Panc1 (cell line): ENCODE measurements at regions not wholly inside any gene's neighbourhood (a gene's known extent, or its start where the extent isn't known, plus 50 kb on each side); places are given as distances from the start of the nearest gene placed in this dataset.

Experiments
- ATAC-seq: fragments of 200-7000 bp; cut with Tn5 transposase; 2 replicates; pipeline ENCODE4 v1.9.1; 2020; ENCODE audit warnings: mild to moderate bottlenecking, moderate library complexity
- BruUV-seq: library from RNA; stranded (reverse); fragments of 400-500 nt; replicated peaks from 2 replicates; lab custom pipeline; 2021; lab: Mats Ljungman, UMichigan
- CTCF ChIA-PET: fragments of 300-600 bp; sonication (Branson Sonifier 250); formaldehyde crosslinking; loops from one replicate; lab custom pipeline; 2022; ENCODE audit warnings: antibody characterized with exemption; lab: Charles Lee
- POLR2A ChIA-PET: fragments of 300-600 bp; sonication (Branson Sonifier 250); formaldehyde crosslinking; loops from one replicate; lab custom pipeline; 2022; ENCODE audit warnings: antibody characterized with exemption; lab: Charles Lee
- DNase-seq: peaks from one replicate; pipeline ENCODE4 v3.0.0-alpha.2; 2010; ENCODE audit warnings: low read depth, low spot score
- H3K27ac ChIP-seq: 2 replicates; pipeline ENCODE4 v1.5.1; 2011; ENCODE audit warnings: mild to moderate bottlenecking, low read length, inconsistent platforms
- H3K27me3 ChIP-seq: fragments of 200-500 bp; sonication (Bioruptor generic); 2 replicates; pipeline ENCODE4 v1.6.0; 2014; ENCODE audit warnings: low read length, inconsistent platforms; ENCODE audit not compliant: control insufficient read depth, insufficient read depth
- H3K36me3 ChIP-seq: fragments of 200-500 bp; sonication (Bioruptor generic); 2 replicates; pipeline ENCODE4 v1.5.1; 2014; ENCODE audit warnings: inconsistent platforms, mild to moderate bottlenecking, low read length, moderate library complexity; ENCODE audit not compliant: control insufficient read depth, insufficient read depth
- H3K4me1 ChIP-seq: 2 replicates; pipeline ENCODE4 v1.5.1; 2011; ENCODE audit warnings: inconsistent platforms, mild to moderate bottlenecking, low read length, moderate library complexity; ENCODE audit not compliant: control insufficient read depth, insufficient read depth
- H3K4me3 ChIP-seq, 2 experiments: 2 replicates each; pipeline ENCODE4 v1.5.1; 2011 to 2012; ENCODE audit warnings: low read depth in 2 of 2, low read length in 2 of 2, mild to moderate bottlenecking in 2 of 2, inconsistent platforms in 1 of 2, moderate library complexity in 1 of 2
- H3K9me3 ChIP-seq: fragments of 200-500 bp; sonication (Bioruptor generic); 2 replicates; pipeline ENCODE4 v1.5.1; 2014; ENCODE audit warnings: low read depth, mild to moderate bottlenecking, inconsistent platforms, low read length, moderate library complexity; ENCODE audit not compliant: control insufficient read depth, insufficient read depth
- POLR2AphosphoS5 ChIP-seq: IDR thresholded peaks from 2 replicates; pipeline ENCODE4 v1.6.1; 2012; ENCODE audit warnings: mild to moderate bottlenecking, low read depth, low read length, moderate library complexity
- SIN3A ChIP-seq: IDR thresholded peaks from 2 replicates; pipeline ENCODE4 v1.6.1; 2012; ENCODE audit warnings: low read depth, mild to moderate bottlenecking, low read length, moderate library complexity, borderline replicate concordance; ENCODE audit not compliant: insufficient read depth
- TCF7L2 ChIP-seq: IDR thresholded peaks from 2 replicates; pipeline ENCODE4 v1.6.1; 2011; ENCODE audit warnings: mild to moderate bottlenecking, low read depth, low read length, inconsistent platforms
- in situ Hi-C: cut with HindIII; loops from 2 replicates; pipeline ENCODE4 v1.10.0; 2016; ENCODE audit warnings: low sequenced_read_pairs, low pct_unique_long_range_greater_than_20kb
- intact Hi-C: fragments of 100-400 bp; cut with micrococcal nuclease; formaldehyde crosslinking; loops from one replicate; pipeline ENCODE4 v1.10.0; 2022; ENCODE audit not compliant: unreplicated experiment
- TF ChIP-seq, protein P1 (sequence below): fragments of 450-650 bp; IDR thresholded peaks from 2 replicates; pipeline ENCODE4 v1.5.1; 2017; ENCODE audit warnings: mild to moderate bottlenecking
- TF ChIP-seq, protein P2 (sequence below), 2 experiments: IDR thresholded peaks; 2 replicates each; pipeline ENCODE4 v1.6.1; 2011 to 2012; ENCODE audit warnings: low read depth in 2 of 2, control low read depth in 1 of 2, low read length in 1 of 2, mild to moderate bottlenecking in 1 of 2, moderate library complexity in 1 of 2; ENCODE audit not compliant: insufficient read depth in 1 of 2

DNA sequence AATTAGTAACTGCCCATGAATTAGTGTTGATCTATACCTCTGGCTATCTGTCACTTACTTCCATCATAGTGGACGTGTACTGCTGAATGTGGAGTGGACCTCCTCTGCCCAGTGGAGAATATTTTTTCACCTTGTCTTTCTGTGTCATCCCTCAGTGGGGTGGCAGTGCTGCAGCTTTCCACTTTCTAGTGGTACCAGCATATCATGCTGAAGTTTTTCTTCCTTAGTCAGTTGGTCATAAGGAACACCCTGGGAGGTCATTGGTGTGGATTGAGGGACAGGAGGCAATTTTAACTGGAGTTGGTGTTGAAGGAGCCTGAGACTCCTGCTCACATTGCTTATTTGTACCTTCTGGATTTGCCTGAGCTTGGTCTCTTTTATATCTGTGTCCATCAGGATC is 151.7 kb upstream of the ANKH start:
- Histone ChIP-seq H3K36me3 (no peaks in the 10 kb centered on the region), H3K4me3 (no peak overlapping the region), H3K27me3 (peaks cover 3% of the 10 kb centered on the region; the same call in 1 of the 2 replicates), H3K9me3 (no peaks in the 10 kb centered on the region), H3K27ac (no peak overlapping the region), H3K4me1 (no peaks in the 10 kb centered on the region)
- in situ Hi-C loops = no loop called here
- ChIA-PET CTCF (no interaction called here), POLR2A (no interaction called here)
- no TSS peak for BruUV-seq
- ATAC-seq = no peak
- DNase-seq = no peak
- TF ChIP-seq SIN3A (no peak), TCF7L2 (no peak)
- TF ChIP-seq, protein P1, sequence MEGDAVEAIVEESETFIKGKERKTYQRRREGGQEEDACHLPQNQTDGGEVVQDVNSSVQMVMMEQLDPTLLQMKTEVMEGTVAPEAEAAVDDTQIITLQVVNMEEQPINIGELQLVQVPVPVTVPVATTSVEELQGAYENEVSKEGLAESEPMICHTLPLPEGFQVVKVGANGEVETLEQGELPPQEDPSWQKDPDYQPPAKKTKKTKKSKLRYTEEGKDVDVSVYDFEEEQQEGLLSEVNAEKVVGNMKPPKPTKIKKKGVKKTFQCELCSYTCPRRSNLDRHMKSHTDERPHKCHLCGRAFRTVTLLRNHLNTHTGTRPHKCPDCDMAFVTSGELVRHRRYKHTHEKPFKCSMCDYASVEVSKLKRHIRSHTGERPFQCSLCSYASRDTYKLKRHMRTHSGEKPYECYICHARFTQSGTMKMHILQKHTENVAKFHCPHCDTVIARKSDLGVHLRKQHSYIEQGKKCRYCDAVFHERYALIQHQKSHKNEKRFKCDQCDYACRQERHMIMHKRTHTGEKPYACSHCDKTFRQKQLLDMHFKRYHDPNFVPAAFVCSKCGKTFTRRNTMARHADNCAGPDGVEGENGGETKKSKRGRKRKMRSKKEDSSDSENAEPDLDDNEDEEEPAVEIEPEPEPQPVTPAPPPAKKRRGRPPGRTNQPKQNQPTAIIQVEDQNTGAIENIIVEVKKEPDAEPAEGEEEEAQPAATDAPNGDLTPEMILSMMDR = no peak
- intact Hi-C loops = no loop called here

DNA sequence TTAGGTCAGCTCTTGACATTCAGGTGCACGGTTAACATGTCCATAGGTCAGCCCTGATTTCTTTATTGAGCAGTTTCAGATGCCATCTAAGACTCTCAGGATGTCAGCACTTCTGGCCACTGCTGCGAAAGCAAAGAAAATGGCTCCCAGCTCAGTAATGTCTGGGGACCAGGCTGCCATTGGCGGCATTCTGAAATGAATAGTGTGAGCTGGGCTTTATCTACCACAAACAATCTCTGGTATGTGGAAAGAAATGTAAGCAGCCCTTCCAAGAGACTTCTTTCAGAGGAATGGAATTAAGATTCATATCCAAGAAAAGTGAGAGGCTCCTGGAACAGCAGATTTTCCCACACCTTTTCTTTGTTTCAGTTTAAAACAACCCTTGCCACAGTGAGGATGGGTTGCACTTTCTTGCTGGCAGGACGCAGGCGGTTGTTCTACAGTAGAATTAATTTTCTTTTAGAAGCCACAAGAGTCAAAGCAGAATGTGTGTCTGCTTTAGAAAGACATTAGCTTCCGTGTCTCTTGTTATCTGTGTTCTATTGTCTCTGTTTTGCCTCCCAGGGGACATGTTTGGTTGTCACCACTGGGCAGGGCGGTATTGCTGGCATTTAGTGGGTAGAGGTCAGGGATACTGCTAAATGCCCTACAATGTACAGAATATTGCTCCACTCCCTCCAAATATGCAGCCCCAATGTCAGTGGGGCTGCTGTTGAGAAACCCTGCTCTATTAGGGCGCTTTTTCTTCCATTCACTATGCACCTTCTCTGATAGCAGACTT is 149.9 kb upstream of the ANKH start:
- H3K36me3 ChIP-seq = no peaks in the 10 kb centered on the region
- no peak for TF ChIP-seq SIN3A
- TF ChIP-seq, protein P1 = no peak
- TF ChIP-seq POLR2AphosphoS5 = no peak
- ChIA-PET POLR2A (no interaction called here), CTCF (no interaction called here)
- BruUV-seq = no TSS peak
- no peaks in the 10 kb centered on the region for H3K9me3 ChIP-seq
- peaks cover 3% of the 10 kb centered on the region; the same call in 1 of the 2 replicates for H3K27me3 ChIP-seq
- H3K27ac ChIP-seq = no peak overlapping the region
- H3K4me3 ChIP-seq = no peak overlapping the region
- in situ Hi-C loops = no loop called here
- ATAC-seq (peak; percentile 58; the same call in 1 of the 2 replicates), DNase-seq (no peak)
- intact Hi-C loops = no loop called here
- no peaks in the 10 kb centered on the region for H3K4me1 ChIP-seq

DNA sequence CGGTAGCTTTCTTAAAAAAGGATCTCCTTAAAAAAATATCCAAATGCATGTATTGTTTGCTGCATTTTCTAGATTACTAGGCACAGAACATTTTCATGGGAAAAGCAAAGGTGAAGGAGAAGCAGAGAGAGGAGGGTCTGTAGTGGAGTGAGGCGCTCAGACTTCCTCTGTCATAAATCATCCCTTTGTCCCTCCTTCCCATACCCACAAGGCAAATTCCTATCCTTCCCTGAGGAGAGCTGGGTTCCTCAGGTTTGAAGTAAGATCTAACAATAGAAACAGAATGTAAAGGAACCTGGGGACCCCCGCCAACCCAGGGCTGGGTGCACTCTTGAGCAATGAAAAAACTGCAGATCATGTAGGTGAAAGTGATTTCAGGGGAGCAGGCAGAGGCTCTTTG is 149.2 kb upstream of the ANKH start:
- intact Hi-C loops = no loop called here
- H3K36me3 ChIP-seq = no peaks in the 10 kb centered on the region
- no TSS peak for BruUV-seq
- no peaks in the 10 kb centered on the region for H3K9me3 ChIP-seq
- DNase-seq (no peak), ATAC-seq (no peak)
- in situ Hi-C loops = no loop called here
- no peaks in the 10 kb centered on the region; the same call in 1 of the 2 replicates for H3K27me3 ChIP-seq
- POLR2A ChIA-PET = no interaction called here
- TF ChIP-seq TCF7L2 (no peak), POLR2AphosphoS5 (no peak), SIN3A (no peak)
- TF ChIP-seq, protein P1 = no peak
- TF ChIP-seq, protein P2, sequence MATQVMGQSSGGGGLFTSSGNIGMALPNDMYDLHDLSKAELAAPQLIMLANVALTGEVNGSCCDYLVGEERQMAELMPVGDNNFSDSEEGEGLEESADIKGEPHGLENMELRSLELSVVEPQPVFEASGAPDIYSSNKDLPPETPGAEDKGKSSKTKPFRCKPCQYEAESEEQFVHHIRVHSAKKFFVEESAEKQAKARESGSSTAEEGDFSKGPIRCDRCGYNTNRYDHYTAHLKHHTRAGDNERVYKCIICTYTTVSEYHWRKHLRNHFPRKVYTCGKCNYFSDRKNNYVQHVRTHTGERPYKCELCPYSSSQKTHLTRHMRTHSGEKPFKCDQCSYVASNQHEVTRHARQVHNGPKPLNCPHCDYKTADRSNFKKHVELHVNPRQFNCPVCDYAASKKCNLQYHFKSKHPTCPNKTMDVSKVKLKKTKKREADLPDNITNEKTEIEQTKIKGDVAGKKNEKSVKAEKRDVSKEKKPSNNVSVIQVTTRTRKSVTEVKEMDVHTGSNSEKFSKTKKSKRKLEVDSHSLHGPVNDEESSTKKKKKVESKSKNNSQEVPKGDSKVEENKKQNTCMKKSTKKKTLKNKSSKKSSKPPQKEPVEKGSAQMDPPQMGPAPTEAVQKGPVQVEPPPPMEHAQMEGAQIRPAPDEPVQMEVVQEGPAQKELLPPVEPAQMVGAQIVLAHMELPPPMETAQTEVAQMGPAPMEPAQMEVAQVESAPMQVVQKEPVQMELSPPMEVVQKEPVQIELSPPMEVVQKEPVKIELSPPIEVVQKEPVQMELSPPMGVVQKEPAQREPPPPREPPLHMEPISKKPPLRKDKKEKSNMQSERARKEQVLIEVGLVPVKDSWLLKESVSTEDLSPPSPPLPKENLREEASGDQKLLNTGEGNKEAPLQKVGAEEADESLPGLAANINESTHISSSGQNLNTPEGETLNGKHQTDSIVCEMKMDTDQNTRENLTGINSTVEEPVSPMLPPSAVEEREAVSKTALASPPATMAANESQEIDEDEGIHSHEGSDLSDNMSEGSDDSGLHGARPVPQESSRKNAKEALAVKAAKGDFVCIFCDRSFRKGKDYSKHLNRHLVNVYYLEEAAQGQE (IDR thresholded peaks at IDR 0.05; ENCODE audit: insufficient read depth in 1 of 2, low read depth in 2 of 2, low read length in 1 of 2) = no peak
- no peak overlapping the region for H3K4me3 ChIP-seq
- CTCF ChIA-PET = no interaction called here
- no peak overlapping the region for H3K27ac ChIP-seq
- no peaks in the 10 kb centered on the region for H3K4me1 ChIP-seq
